ENCODE measurements at regions not wholly inside any gene's neighbourhood (a gene's known extent, or its start where the extent isn't known, plus 50 kb on each side); places are given as distances from the start of the nearest gene placed in this dataset.
A peak's percentile ranks its signal among the peaks of the same experiment; 100 is the strongest.

DNA sequence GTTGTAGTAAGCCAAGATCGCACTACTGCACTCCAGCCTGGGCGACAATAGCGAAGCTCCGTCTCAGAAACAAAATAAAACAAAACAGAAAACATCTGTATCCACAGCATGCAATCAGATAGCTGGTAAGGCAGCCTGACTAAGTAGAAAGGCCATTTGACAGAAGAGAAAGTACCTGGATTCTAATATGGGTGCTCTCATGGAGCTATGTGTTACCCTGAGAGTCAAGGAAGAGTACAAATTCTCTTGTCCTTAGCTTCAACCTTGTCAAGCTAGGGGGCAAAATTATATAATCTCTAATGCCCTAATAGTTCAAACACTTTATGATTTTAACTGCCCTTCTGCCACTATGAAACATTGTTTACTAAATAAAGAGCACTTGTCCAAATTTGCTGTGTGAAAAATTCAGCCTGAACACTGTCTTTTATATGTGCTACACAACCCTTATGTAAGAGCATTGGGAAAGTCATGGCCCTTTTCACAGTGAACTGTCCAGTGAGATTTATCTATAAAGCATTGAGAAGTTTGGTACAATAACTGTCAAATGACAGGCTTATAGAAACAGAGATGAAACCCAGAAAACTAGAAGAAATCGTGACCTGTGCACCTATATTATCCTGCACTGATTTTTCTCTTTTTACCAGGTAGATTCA is 51.2 kb upstream of the PRKG1 start:
- peak overlapping the region; percentile 79 to 83 for H3K27ac ChIP-seq
- ATAC-seq (ENCODE audit: insufficient number of reproducible peaks, low FRiP score, low read depth) (no peak), DNase-seq (ENCODE audit: low spot score) (no peak)
- H3K36me3 ChIP-seq = no peaks in the 10 kb centered on the region
- TF ChIP-seq, protein P1, sequence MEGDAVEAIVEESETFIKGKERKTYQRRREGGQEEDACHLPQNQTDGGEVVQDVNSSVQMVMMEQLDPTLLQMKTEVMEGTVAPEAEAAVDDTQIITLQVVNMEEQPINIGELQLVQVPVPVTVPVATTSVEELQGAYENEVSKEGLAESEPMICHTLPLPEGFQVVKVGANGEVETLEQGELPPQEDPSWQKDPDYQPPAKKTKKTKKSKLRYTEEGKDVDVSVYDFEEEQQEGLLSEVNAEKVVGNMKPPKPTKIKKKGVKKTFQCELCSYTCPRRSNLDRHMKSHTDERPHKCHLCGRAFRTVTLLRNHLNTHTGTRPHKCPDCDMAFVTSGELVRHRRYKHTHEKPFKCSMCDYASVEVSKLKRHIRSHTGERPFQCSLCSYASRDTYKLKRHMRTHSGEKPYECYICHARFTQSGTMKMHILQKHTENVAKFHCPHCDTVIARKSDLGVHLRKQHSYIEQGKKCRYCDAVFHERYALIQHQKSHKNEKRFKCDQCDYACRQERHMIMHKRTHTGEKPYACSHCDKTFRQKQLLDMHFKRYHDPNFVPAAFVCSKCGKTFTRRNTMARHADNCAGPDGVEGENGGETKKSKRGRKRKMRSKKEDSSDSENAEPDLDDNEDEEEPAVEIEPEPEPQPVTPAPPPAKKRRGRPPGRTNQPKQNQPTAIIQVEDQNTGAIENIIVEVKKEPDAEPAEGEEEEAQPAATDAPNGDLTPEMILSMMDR (IDR thresholded peaks at IDR 0.05) = no peak
- H3K4me1 ChIP-seq (ENCODE audit: control insufficient read depth in 1 of 2, low read depth in 2 of 2) = peaks cover 56 to 94% of the 10 kb centered on the region in 2 donors
- no peaks in the 10 kb centered on the region for H3K9me3 ChIP-seq
- H3K4me3 ChIP-seq = peak overlapping the region; percentile 0
- no peaks in the 10 kb centered on the region for H3K27me3 ChIP-seq (replicated peaks; ENCODE audit: insufficient read depth)

DNA sequence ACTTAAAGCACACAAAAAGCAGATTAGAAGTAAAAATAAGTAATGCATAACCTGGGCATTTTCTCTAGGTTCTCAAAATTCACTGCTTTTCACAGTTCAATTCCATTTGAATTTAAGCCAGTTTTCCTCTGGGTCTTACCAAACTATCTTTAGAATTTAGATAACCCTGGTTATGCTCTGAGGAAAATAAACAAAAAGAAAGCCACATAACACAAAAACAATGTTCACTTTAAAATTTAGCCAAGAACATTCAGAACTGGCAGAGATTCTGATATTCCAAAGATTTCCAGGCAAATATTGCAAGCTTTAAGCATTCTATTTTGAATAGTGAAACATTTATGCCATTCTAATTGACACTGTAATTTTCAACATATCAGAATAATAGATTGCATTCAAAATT is 50.7 kb upstream of the PRKG1 start:
- ATAC-seq (ENCODE audit: insufficient number of reproducible peaks, low FRiP score, low read depth) = no peak
- Histone ChIP-seq H3K36me3 (no peaks in the 10 kb centered on the region), H3K27me3 (replicated peaks; ENCODE audit: insufficient read depth) (no peaks in the 10 kb centered on the region), H3K9me3 (no peaks in the 10 kb centered on the region), H3K27ac (peak overlapping the region; percentile 79 to 83), H3K4me3 (peak overlapping the region; percentile 0), H3K4me1 (ENCODE audit: control insufficient read depth in 1 of 2, low read depth in 2 of 2) (peaks cover 61 to 94% of the 10 kb centered on the region in 2 donors)
- DNase-seq (ENCODE audit: low spot score) = no peak
- TF ChIP-seq, protein P1 (IDR thresholded peaks at IDR 0.05) = no peak

Measured in thoracic aorta (tissue), 2 donors.